ENCODE measurements at regions not wholly inside any gene's neighbourhood (a gene's known extent, or its start where the extent isn't known, plus 50 kb on each side); places are given as distances from the start of the nearest gene placed in this dataset.

- H3K4me3 ChIP-seq, result peak overlapping the region in 1 of 2 donors; percentile 5
These were observed 204.5 kb upstream of the RPL38 start for GRCh38 chr17:73998653-73999645.

GRCh38 chr17:74001145-74001544 is 202.3 kb upstream of the RPL38 start:
- no peaks in the 10 kb centered on the region for H3K9me3 ChIP-seq
- no peak for DNase-seq (ENCODE audit: low spot score in 2 of 2)
- intact Hi-C loops (cut with DNase I), result no loop called here
- no peak overlapping the region for H3K27ac ChIP-seq
- no peaks in the 10 kb centered on the region for H3K4me1 ChIP-seq
- no peak for TF ChIP-seq CTCF (IDR thresholded peaks at IDR 0.05)
- H3K27me3 ChIP-seq, result no peaks in the 10 kb centered on the region
- no peaks in the 10 kb centered on the region for H3K36me3 ChIP-seq
- H3K4me3 ChIP-seq, result no peak overlapping the region

More at GRCh38 chr17:73998653-73999645, 204.5 kb upstream of the RPL38 start:
- Histone ChIP-seq H3K9me3 (no peaks in the 10 kb centered on the region), H3K27ac (no peak overlapping the region), H3K27me3 (no peaks in the 10 kb centered on the region), H3K4me1 (no peaks in the 10 kb centered on the region), H3K36me3 (no peaks in the 10 kb centered on the region)
- DNase-seq (ENCODE audit: low spot score in 2 of 2), result no peak
- intact Hi-C loops (cut with DNase I), result no loop called here
- peak in 2 of 3 experiments; percentile 17 to 54 for TF ChIP-seq CTCF (IDR thresholded peaks at IDR 0.05)

GRCh38 chr17:74002241-74002640 is 201.2 kb upstream of the RPL38 start:
- no peak for TF ChIP-seq CTCF (IDR thresholded peaks at IDR 0.05)
- intact Hi-C loops (cut with DNase I), result no loop called here
- H3K27me3 ChIP-seq, result no peaks in the 10 kb centered on the region
- no peak for DNase-seq (ENCODE audit: low spot score in 2 of 2)
- no peak overlapping the region for H3K27ac ChIP-seq
- H3K36me3 ChIP-seq, result no peaks in the 10 kb centered on the region
- H3K4me3 ChIP-seq, result no peak overlapping the region
- H3K4me1 ChIP-seq, result no peaks in the 10 kb centered on the region
- H3K9me3 ChIP-seq, result no peaks in the 10 kb centered on the region

GRCh38 chr17:74004056-74004455 is 199.4 kb upstream of the RPL38 start:
- no peak for DNase-seq (ENCODE audit: low spot score in 2 of 2)
- Histone ChIP-seq H3K4me3 (no peak overlapping the region), H3K27me3 (no peaks in the 10 kb centered on the region), H3K9me3 (no peaks in the 10 kb centered on the region), H3K36me3 (no peaks in the 10 kb centered on the region), H3K4me1 (no peaks in the 10 kb centered on the region), H3K27ac (no peak overlapping the region)
- intact Hi-C loops (cut with DNase I), result no loop called here
- TF ChIP-seq CTCF (IDR thresholded peaks at IDR 0.05), result no peak

GRCh38 chr17:74005790-74006189 is 197.7 kb upstream of the RPL38 start:
- no peak overlapping the region for H3K27ac ChIP-seq
- no peak for DNase-seq (ENCODE audit: low spot score in 2 of 2)
- H3K4me1 ChIP-seq, result no peaks in the 10 kb centered on the region
- H3K27me3 ChIP-seq, result no peaks in the 10 kb centered on the region
- H3K4me3 ChIP-seq, result no peak overlapping the region
- TF ChIP-seq CTCF (IDR thresholded peaks at IDR 0.05), result no peak
- H3K36me3 ChIP-seq, result no peaks in the 10 kb centered on the region
- intact Hi-C loops (cut with DNase I), result no loop called here
- no peaks in the 10 kb centered on the region for H3K9me3 ChIP-seq
